HK-2 (cell line): ENCODE measurements at regions not wholly inside any gene's neighbourhood (a gene's known extent, or its start where the extent isn't known, plus 50 kb on each side); places are given as distances from the start of the nearest gene placed in this dataset.
"Not testable (repeated sequence)": the region's sequence is repeated elsewhere in the genome, so short reads cannot be mapped to it uniquely, and the experiment has no call there.

Source experiments
- DNase-seq: peaks from one replicate; pipeline ENCODE4 v3.0.0-alpha.2; 2018; ENCODE audit not compliant: unreplicated experiment

- no peak for DNase-seq
These were observed 570.8 kb downstream of the LTN1 start for GRCh38 chr21:28421716-28422524.

- DNase-seq = no peak
These were observed 572.9 kb downstream of the LTN1 start for GRCh38 chr21:28419811-28420210.

- no peak for DNase-seq
These were observed 573.8 kb downstream of the LTN1 start for GRCh38 chr21:28418726-28419514.

- no peak for DNase-seq
These were observed 582.4 kb downstream of the LTN1 start for GRCh38 chr21:28410256-28410655.

GRCh38 chr21:28402616-28402989 is 590.1 kb downstream of the LTN1 start:
- DNase-seq = no peak

GRCh38 chr21:28397040-28397439 is 595.6 kb downstream of the LTN1 start:
- no peak for DNase-seq

GRCh38 chr21:28396421-28396820 is 596.3 kb downstream of the LTN1 start:
- DNase-seq = no peak

GRCh38 chr21:28393279-28393678 is 599.4 kb downstream of the LTN1 start:
- DNase-seq = peak; percentile 17

GRCh38 chr21:28391938-28392849 is 600.5 kb downstream of the LTN1 start:
- no peak for DNase-seq

- no peak for DNase-seq
These were observed 605.5 kb downstream of the LTN1 start for GRCh38 chr21:28387220-28387619.

GRCh38 chr21:28385845-28386244 is 606.8 kb downstream of the LTN1 start:
- DNase-seq = no peak

GRCh38 chr21:28381000-28381745 is 611.5 kb downstream of the LTN1 start:
- DNase-seq = not testable (repeated sequence)

GRCh38 chr21:28380241-28380640 is 612.4 kb downstream of the LTN1 start:
- DNase-seq = no peak

GRCh38 chr21:28378026-28378425 is 614.7 kb downstream of the LTN1 start:
- no peak for DNase-seq

GRCh38 chr21:28375708-28376385 is 616.8 kb downstream of the LTN1 start:
- no peak for DNase-seq

GRCh38 chr21:28374881-28375280 is 617.8 kb downstream of the LTN1 start:
- no peak for DNase-seq

- DNase-seq = no peak
These were observed 621.0 kb downstream of the LTN1 start for GRCh38 chr21:28371713-28372112.

GRCh38 chr21:28359300-28359699 is 633.4 kb downstream of the LTN1 start:
- no peak for DNase-seq

- no peak for DNase-seq
These were observed 634.0 kb downstream of the LTN1 start for GRCh38 chr21:28358702-28359101.

GRCh38 chr21:28358170-28358569 is 634.5 kb downstream of the LTN1 start:
- no peak for DNase-seq

GRCh38 chr21:28357743-28358142 is 634.9 kb downstream of the LTN1 start:
- no peak for DNase-seq
